NCI-H1417 treated with DMSO at 0.1 percent for 48 hours (cell line): ENCODE measurements at regions not wholly inside any gene's neighbourhood (a gene's known extent, or its start where the extent isn't known, plus 50 kb on each side); places are given as distances from the start of the nearest gene placed in this dataset.

Source experiments
- DNase-seq: peaks from one replicate; lab custom pipeline; 2025; lab: John Stamatoyannopoulos, UW

DNA sequence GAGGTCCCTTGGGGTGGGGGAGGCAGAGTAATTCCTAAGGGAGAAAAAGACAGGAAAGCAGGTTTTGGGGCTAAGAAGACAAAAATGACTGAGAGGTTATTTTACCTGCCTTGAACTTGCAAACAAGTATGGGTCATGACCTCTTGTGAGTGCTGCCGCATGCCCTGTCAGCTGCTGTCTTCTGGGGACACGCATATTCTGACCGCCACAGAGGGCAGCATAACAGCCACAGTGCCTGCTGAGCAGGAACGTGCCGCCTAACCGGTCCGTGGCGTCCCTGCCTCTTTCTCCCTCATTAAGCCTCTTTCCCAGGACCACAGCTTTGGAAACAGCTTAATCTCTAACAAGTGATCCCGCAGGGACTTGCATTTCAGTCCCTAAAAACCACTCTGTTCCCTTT lies 51.3 kb upstream of the KCNA1 start:
- no peak for DNase-seq

DNA sequence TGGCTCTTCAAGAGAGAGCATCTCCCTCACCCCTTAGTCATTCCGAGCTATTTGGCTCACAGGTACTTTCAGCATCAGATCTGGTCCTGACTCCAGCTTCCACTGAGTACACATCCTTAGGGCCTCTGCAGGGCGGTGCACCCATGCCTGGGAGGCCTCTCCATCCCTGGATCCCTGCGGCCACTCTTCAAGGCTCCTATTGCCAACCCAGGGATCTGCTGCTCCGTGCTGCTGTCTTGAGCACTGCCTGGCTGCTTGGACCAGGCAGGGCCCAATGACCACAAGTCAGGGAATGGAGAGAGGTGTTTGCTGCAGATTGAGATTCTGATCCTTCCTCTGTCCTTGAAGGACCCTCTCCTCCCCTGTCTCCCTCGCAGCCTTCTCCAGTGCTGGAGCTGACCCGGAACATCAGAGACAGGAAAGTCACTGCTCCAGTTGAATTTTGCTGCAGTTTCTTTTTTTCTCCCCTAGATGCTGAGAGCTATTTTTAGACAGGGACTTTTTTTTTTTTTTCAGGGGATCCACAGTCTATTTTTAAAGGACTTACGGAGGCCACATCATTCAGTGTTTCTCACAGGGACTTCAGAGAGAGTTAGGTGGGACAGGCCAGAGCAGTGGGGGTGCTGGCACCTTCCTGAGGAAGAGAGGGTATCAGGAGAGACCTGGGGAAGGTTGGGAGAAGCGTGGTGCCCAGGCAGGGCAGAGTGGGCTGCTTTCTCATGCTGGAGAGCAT lies 50.1 kb upstream of the KCNA1 start:
- DNase-seq = no peak
